GM21528 (cell line): ENCODE measurements at regions not wholly inside any gene's neighbourhood (a gene's known extent, or its start where the extent isn't known, plus 50 kb on each side); places are given as distances from the start of the nearest gene placed in this dataset.

Experiments
- ATAC-seq: cut with Tn5 transposase; IDR thresholded peaks from one replicate; pipeline ENCODE4 v1.9.1; 2021; ENCODE audit warnings: mild to moderate bottlenecking, moderate library complexity; ENCODE audit not compliant: unreplicated experiment, low FRiP score

DNA sequence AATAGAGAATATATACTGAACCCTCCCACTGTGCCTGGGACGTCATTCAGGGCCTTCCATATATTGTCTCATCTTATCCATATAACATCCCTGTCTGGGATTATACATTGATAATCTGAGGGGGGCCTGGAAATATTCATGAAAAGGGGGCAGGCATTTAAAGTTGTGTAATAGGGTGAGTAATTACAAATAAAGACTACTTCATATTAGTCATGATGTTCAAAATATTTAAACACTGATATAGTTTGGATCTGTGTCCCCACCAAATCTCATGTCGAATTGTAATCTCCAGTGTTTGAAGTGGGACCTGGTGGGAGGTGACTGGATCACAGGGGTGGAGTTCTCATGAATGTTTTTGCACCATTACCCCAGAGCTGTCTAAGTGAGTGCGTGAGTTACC, 97.8 kb downstream of the AQP9 start:
- ATAC-seq, result no peak

DNA sequence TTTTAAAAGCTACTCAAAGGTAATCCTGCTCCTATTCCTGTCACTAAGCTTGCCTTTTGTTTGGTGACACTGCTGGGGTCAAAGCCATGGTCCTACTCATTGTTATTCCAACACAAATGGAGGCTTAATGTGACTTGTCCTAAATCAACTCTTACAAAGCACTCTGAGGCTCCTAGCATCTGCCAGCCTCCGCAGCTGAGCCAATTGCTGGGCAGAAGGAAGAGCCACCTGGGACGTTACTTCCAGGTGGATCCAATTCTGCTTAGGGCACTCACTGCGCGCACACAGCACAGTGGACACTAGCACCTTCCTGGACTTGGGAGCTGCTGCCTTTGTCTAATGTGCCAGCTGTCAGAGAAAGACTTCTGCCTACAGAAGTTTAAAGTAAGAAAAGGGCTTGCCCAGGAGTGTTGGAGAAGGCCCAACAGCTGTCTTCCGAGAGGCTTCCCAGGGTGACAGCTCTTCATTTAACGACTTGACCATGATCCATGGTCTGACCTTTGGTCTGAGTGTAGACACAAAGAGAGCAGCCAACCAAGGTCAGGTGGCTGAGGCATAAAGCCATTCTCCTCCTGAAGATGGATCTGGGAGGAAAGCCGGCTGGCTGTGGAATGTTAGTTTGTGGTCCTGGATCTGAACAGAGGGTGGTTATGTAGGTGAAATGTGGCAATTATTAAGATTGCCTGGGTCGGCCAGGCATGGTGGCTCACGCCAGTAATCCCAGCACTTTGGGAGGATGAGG, 102.2 kb downstream of the AQP9 start:
- no peak for ATAC-seq

DNA sequence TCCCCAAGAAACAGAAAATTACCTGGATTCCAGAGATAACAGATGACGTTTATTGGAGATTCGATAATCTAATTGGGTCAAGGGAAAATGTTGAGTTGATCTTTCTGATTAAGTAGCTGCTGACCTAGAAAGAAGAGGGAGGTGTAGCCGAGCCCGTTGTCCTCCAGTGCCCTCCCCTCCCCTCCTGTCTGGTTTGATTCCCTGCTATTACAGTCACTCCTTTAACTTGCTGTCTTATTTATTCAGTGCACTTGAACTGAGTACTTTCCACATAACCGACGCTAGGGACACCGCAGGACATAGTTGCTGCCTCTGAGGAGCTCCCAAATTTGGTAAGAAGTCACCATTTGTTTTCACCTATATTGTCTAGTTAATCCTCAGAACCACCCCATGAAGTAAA, 103.7 kb downstream of the AQP9 start:
- no peak for ATAC-seq

DNA sequence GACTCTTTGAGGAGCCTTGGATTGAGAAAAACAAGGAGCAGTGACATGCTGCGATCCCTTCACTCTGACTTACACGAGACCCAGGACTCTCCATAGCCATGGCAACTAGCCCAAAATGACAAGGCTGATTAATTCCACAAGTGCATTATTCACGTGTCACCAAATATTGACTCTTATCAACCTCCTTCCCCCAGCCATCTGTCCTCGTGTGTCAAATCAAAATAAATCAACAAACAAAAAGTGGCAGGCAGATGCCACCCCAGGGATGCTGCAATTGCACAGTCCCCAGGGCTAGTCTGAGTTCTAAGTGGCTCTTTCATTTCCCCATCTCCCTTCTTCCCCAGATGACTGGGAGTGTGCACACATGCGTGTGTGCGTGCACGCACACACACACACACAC, 104.9 kb downstream of the AQP9 start:
- no peak for ATAC-seq

DNA sequence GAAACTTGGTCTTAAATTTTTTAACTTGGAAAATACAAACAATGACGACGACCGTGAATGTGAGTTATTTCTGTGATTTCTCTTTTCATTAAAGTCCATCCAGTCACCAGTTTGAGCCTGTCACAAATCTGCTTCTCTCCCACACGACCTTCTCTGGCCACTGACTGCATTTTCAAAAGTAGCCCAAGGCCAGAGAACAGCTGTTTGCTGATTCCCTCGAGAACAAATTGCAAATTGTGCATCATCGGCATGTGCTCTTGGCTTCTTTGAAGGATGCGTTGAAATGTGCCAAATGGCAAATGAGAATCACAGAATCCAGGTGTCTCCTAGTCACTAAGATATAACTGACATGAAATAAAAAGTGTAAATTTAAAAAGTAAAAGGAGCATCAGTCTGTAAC, 106.4 kb downstream of the AQP9 start:
- ATAC-seq, result no peak

DNA sequence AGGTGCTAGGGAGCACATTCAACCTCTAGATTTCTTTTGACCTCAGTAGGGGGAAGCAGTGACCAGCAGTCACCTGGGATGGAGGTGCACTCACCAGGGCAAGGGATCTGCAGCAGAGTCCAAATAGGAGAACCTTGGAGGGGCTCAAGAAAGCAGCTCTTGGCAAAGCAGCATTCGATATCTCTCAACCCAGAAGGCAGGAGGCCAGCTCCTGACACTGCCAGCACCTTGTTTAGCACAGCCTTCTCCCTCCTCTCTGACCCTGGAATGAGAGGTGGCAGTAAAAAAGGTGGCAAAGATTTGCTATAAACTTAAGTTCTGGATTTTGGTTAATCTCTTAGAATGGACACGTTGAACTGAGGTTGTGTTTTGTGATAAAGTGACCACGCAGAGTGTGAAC, 107.9 kb downstream of the AQP9 start:
- no peak for ATAC-seq

DNA sequence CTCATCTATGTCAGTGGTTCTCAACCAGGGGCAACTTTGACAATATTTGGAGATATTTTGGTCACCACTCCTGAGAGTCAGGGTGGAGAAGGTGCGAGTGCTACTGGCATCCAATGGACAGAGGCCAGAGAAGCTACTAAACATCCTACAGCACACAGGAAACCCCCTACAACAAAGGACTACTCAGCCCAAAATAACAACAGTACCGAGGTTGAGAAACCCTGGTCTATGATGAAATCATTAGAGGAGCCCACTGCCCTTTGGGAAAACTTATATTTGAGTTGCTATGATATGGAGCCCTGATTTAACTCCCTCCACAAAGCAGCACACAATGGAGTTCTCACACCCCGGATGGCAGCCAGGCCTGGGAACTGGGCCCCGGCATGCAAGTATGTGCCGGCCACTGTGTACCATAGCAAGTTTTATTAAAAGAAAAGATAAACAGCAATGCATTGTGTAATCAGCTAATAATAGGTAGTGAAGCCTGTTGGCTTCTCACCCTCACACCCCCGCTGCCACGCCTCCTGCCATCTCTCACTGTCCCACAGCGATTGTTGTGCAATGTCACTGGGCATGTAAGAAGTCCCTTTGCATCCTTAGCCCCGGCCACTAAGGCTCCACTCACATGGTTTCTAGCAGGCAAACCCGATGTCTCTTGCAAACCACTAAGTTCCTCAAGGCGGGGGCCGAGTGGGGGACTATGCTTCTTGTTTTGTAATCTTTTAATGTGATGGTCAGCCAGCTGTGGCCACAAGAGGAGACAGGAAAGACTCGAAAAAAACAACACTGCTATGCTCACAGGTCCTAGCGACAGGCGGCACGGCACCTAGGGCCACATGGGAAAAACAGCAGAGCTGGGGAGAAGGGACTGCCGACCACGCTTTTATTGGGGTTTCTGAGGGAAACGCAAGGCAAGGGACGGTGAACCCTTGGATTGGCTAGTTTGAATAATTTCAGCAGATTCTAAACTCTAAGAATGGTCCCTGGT, 110.0 kb downstream of the AQP9 start:
- no peak for ATAC-seq

DNA sequence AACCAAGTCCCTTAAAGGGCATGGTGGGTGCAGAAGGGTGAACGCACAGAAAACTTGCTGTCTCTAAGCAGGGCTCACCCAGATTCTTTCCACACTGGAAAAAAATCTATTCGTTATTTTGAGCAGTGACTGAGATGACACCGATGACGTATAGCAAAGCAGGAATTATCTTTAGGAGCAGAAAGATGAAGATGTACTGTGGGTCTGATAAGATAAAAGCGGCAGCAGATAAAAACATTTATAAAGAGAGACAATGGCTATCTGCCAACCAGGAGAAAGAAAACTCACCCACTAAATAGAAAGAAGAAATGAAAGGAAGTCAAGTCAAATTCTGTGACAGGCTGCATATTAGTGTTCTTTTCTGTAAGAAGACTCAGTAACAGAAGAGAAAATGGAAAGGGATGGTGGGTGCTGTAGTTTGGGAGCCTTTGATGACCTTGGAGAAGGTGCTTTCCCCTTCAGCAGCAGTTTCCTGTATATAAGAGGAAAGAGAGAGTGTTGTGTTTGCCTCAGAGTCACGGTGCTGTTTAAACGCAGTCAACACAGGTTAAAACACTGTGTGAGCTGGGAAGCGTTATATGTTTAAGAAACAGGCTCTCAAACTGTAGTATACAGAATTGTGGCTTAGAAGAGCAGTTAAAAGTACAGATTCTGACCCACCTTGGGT, 111.6 kb downstream of the AQP9 start:
- no peak for ATAC-seq

DNA sequence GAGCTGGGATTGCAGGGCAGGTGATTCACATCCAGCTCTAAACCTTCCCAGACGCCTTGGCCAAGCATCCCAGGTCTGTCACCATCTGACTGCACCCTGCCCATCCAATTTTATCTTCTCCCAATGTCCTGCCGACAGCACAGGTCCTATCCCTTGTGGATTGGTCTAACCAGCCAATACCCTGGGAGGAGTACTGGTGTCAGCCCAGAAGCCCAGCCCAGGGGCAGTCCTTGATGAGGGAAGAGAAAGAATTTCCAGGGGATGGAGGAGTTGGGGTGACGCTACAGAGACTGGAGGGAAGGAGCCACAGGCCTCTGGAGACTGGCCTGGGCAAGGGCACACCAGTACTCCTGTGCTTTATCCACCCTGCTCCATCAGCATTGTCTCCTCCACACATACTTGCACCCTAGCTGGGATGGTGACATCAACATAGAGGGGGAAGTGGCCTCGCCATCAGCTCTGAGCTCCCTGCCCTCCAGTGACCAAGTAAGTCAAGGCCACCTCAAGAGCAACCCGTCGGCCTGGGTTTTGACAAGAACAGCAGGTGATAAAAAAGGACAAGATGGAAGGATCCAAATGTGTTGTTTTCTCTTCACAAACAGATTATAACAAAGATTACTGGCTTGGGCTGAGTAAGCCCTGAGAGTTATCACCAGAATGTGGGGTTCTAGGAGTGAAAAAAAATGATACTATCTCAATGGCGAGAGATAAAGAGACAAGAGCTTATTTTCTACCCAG, 114.6 kb downstream of the AQP9 start:
- ATAC-seq, result no peak

DNA sequence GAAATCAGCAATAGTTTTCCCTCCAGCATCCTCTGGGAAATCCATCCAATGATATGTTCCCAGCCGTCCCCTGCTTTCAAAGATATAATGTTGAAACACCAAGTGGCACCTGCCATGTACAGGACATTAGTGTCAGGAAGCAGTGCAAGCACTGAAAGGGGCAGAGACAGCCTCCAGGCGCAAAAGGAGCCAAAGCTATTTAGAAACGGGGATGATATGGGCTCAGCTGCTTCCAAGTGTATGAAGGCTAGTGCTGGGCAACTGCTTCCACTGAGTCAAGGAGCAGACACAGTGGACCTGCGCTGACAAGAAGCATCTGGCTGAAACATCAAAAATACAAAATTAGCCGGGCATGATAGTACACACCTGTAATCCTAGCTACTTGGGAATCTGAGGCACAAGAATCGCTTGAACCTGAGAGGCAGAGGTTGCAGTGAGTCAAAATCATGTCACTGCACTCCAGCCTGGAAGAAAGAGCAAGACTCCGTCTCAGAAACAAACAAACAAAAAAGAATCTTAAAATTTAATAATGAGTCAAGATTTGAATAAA, 119.7 kb downstream of the AQP9 start:
- no peak for ATAC-seq

DNA sequence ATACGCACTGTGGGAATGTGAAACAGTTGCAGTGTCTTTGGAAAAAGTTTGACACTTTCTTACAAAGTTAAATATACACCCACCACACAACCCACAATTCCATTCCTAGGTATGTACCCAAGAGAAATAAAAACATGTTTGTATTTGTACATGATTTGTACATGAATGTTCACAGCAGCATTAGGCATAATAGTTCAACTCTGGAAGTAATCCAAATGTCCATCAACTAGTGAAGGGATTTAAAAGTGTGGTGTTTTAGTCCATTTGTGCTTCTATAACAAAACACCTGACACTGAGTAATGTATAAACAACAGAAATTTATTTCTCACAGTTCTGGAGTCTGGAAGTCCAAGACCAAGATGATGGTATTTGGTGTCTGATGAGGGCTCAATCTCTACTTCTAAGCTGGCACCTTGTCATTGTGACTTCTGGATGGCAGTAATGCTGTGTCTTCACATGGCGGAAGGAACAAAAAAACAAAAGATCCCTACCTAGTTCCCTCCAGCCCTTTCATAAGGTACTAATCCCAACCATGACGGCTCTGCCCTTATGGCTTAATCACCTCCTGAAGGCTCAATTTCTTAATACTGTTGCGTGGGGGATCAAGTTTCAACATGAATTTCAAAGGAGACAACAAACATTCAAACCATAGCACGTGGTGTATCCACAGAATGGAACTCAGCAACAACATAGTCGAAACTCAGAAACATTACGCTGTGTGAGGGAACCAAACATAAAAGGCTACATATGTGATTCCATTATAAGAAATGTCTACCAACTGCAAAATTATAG, 120.5 kb downstream of the AQP9 start:
- no peak for ATAC-seq

DNA sequence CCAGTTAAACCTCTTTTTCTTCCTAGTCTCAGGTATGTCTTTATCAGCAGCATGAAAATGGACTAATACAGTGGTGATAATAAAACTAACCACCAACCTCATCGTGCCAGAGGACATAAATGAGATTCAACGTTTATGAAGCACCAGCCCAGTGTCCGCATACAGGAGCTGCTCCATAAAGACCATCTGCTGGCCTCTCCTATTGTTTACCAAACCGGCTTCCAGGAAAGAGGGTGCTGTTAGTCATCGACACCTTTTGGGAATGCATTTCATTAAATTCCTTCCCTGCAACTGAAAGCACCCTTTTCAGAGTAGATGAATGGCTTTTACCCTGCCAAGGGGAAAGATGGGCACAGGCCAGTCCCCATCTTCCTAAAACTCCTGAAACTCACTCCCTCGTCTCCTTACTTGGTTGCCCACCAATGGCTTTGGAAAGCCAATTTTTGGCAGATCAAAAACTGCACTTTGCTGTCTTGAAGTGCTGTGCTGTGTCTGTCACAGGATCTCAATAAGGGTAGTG, 122.1 kb downstream of the AQP9 start:
- ATAC-seq, result no peak

DNA sequence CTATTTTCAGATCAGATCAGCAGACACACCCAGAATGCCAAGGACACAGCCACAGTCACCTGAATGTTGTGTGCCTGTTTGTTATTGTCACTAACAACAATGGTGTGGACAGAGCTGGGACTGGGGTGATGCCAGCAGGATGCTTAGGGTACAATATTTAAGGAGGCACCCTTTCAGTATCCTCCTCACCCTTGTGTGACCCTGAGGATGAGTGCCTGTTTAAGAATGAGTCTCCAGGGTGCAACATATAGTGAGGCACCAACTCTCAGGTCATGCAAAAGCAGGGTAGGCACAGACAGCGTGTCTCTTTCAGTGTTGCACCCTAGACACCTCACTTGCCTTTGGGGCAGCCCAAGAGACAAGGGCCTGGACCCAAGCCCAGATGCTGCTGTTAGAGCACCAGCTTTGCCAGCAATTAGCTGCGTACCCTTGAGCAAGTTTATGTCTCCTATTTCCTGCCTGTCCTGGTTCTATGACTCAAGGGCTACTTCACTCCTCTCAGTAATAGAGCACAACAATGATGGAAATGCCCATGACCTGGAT, 122.6 kb downstream of the AQP9 start:
- no peak for ATAC-seq

DNA sequence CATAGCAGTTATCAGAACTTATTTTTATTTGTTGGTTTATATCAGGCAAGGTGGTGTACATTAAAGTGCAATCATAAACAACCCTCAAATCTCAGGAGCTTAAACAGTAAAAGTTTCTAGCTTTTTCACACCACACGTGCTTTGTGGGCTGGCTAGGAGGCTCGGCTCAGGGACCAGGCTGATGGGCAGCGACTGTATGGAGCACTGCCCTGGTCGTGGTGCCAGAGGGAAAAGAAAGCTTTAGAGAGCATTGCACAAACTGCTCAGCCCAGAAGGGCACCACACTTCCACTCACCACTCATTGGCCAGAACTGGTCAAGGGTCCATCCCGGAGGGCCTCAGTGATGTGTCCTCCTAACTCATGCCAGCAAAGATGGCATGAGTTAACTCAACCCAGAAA, 123.2 kb downstream of the AQP9 start:
- no peak for ATAC-seq

DNA sequence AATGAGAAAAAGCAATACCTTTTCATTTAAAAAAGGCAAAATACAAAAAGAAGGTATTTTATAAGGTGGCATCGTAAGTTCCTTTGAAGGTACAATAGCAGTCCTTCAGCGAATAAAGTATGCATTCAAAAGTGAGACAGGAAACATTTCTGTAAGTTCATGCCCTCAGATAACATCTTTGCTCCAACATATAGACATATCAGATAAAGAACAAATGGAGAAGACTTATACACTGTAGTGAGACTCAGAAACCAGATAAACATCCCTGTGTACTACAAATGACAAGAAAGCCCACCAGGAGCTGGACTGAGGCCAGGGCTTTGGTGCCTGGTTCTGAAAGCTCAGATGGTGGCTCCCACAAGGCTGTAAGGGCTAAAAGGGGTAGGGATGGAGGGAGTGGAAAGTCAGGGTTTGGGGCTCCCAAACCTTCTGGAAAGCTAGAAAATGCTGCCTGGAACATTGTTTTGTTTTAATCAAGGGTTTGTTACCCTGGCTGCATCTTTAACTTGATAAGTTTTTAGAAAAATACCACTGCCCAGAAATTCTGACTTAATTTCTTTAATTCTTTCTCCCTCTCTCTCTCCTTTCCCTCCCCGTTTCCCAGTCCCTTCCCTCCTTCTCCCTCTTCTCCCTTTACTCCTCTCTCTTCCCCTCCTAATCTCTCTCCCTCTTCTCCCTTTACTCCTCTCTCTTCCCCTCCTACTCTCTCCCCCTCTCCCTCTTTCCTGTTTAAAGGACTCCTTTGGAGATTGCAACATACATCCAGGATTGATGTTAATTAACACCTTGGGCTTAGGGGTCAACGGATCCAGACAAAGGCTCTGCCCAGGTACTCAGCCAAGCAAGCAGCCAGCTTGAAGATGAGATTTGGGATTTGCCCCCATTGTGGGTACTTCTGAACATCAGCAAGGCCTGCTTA, 126.1 kb downstream of the AQP9 start:
- ATAC-seq, result no peak

DNA sequence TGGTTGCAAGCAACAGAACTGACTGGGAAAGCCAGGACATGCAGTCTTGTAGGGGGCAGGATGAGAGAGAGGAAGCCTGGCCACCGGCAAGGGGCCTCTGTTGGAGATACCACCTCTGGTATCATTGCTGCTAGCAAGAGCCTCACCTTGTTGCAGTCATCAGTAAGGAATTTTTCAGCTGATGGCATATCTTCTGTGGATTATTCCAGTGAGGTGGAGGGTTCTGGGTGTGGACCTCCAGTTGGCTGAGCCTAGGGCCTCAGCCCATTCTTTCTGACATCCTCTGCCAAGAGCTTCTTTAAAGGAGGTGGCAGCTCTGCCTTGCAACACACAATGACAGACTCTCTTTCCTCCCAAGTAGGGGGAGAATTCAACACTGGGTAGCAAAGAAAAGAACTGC, 128.9 kb downstream of the AQP9 start:
- ATAC-seq, result no peak

DNA sequence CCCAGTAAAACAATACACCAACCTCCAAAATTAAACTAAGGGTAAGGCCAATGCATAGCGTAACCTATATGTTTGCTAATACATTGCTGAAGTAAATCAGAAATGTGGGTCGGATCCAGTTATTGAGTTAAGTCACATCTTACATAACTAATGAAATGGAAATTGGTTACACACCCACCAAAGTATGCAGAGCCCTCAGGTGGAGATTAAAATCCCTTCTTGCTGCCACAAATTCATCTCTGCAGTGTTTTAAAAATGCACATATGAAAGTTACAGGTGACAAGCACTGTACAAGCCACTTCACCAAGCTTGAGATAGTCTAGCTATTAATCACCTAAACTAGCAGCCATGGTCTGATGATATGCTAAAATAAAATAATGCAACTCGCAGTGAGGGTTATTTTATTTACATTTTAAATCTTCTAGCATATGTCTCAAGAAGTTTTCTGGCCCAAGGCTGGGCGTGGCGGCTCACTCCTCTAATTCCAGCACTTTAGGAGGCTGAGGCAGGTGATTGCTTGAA, 130.6 kb downstream of the AQP9 start:
- ATAC-seq, result no peak
